Lower leg skin (tissue), 3 donors: ENCODE measurements at regions not wholly inside any gene's neighbourhood (a gene's known extent, or its start where the extent isn't known, plus 50 kb on each side); places are given as distances from the start of the nearest gene placed in this dataset.

Experiments used
- CTCF ChIP-seq, 3 donors: fragments of 450-650 bp; IDR thresholded peaks; one replicate each; pipeline ENCODE4 v1.5.1; 2016; ENCODE audit warnings: antibody characterized with exemption in 3 of 3, mild to moderate bottlenecking in 3 of 3, moderate library complexity in 2 of 3
- POLR2A ChIP-seq, 2 donors: fragments of 450-650 bp; IDR thresholded peaks; one replicate each; pipeline ENCODE4 v1.6.1; 2016 to 2017; ENCODE audit warnings: antibody characterized with exemption in 2 of 2, mild to moderate bottlenecking in 1 of 2, moderate library complexity in 1 of 2

GRCh38 chr6:9250852-9251251 lies 815.5 kb upstream of the SLC35B3 start:
- TF ChIP-seq CTCF (IDR thresholded peaks at IDR 0.05): no peak
- no peak for TF ChIP-seq POLR2A (IDR thresholded peaks at IDR 0.05)
